Duodenal mucosa (tissue), 2 donors: ENCODE measurements at regions not wholly inside any gene's neighbourhood (a gene's known extent, or its start where the extent isn't known, plus 50 kb on each side); places are given as distances from the start of the nearest gene placed in this dataset.

ENCODE experiments used
- H3K27ac ChIP-seq: one replicate; pipeline ENCODE4 v1.7.0; 2013; ENCODE audit warnings: low read depth, low read length
- H3K27me3 ChIP-seq, 2 donors: one replicate each; pipeline ENCODE4 v1.7.0; 2013; ENCODE audit warnings: low read length in 2 of 2, control low read depth in 1 of 2; ENCODE audit not compliant: insufficient read depth in 2 of 2, control insufficient read depth in 1 of 2
- H3K36me3 ChIP-seq, 2 donors: one replicate each; pipeline ENCODE4 v1.7.0; 2013; ENCODE audit warnings: low read length in 2 of 2, control low read depth in 1 of 2; ENCODE audit not compliant: insufficient read depth in 2 of 2, control insufficient read depth in 1 of 2
- H3K4me1 ChIP-seq, 2 donors: one replicate each; pipeline ENCODE4 v1.7.0; 2013; ENCODE audit warnings: low read length in 2 of 2, control low read depth in 1 of 2; ENCODE audit not compliant: insufficient read depth in 2 of 2, control insufficient read depth in 1 of 2
- H3K4me3 ChIP-seq, 2 donors: one replicate each; pipeline ENCODE4 v1.7.0; 2013; ENCODE audit warnings: low read length in 2 of 2, low read depth in 1 of 2
- H3K9ac ChIP-seq, 2 donors: one replicate each; pipeline ENCODE4 v1.7.0; 2013; ENCODE audit warnings: low read length in 2 of 2, low read depth in 1 of 2
- H3K9me3 ChIP-seq, 2 donors: one replicate each; pipeline ENCODE4 v1.7.0; 2013; ENCODE audit warnings: low read length in 2 of 2, control low read depth in 1 of 2; ENCODE audit not compliant: control insufficient read depth in 1 of 2

- Histone ChIP-seq H3K27ac (no peak overlapping the region), H3K9me3 (no peaks in the 10 kb centered on the region), H3K27me3 (no peaks in the 10 kb centered on the region), H3K36me3 (no peaks in the 10 kb centered on the region), H3K4me3 (no peak overlapping the region), H3K4me1 (peaks cover 20% of the 10 kb centered on the region in 2 donors), H3K9ac (no peak overlapping the region)
Observed at GRCh38 chr13:103134271-103134670, 68.1 kb upstream of the SLC10A2 start.

GRCh38 chr13:103133556-103133955, 67.3 kb upstream of the SLC10A2 start:
- Histone ChIP-seq H3K4me1 (peaks cover 20% of the 10 kb centered on the region in 2 donors), H3K9me3 (no peaks in the 10 kb centered on the region), H3K27ac (no peak overlapping the region), H3K4me3 (no peak overlapping the region), H3K27me3 (no peaks in the 10 kb centered on the region), H3K9ac (no peak overlapping the region), H3K36me3 (no peaks in the 10 kb centered on the region)

GRCh38 chr13:103130681-103131210, 64.5 kb upstream of the SLC10A2 start:
- Histone ChIP-seq H3K9ac (no peak overlapping the region), H3K4me3 (peak overlapping the region; percentile 16 to 21), H3K27ac (no peak overlapping the region), H3K27me3 (no peaks in the 10 kb centered on the region), H3K4me1 (peaks cover 20% of the 10 kb centered on the region in 2 donors), H3K9me3 (no peaks in the 10 kb centered on the region), H3K36me3 (no peaks in the 10 kb centered on the region)

GRCh38 chr13:103130146-103130545, 63.9 kb upstream of the SLC10A2 start:
- peak overlapping the region in 1 of 2 donors; percentile 21 for H3K4me3 ChIP-seq
- no peak overlapping the region for H3K27ac ChIP-seq
- no peaks in the 10 kb centered on the region for H3K36me3 ChIP-seq
- peaks cover 20% of the 10 kb centered on the region in 2 donors for H3K4me1 ChIP-seq
- H3K27me3 ChIP-seq, result no peaks in the 10 kb centered on the region
- H3K9me3 ChIP-seq, result no peaks in the 10 kb centered on the region
- H3K9ac ChIP-seq, result no peak overlapping the region
